ELF-1 (cell line): ENCODE measurements at regions not wholly inside any gene's neighbourhood (a gene's known extent, or its start where the extent isn't known, plus 50 kb on each side); places are given as distances from the start of the nearest gene placed in this dataset.

Experiments
- DNase-seq: peaks from one replicate; pipeline ENCODE4 v3.0.0-alpha.2; 2016; ENCODE audit warnings: low read depth, low spot score

GRCh38 chr1:199956005-199956404 is 71.5 kb upstream of the NR5A2 start:
- peak; percentile 23 for DNase-seq

- no peak for DNase-seq
Measured at GRCh38 chr1:199959033-199959774, 68.3 kb upstream of the NR5A2 start.

- no peak for DNase-seq
Measured at GRCh38 chr1:199959775-199960110, 67.8 kb upstream of the NR5A2 start.

- DNase-seq = no peak
Measured at GRCh38 chr1:199970125-199970524, 57.4 kb upstream of the NR5A2 start.

- no peak for DNase-seq
Measured at GRCh38 chr1:199976496-199977144, 50.9 kb upstream of the NR5A2 start.
